Astrocyte of the cerebellum (primary cell): ENCODE measurements at regions not wholly inside any gene's neighbourhood (a gene's known extent, or its start where the extent isn't known, plus 50 kb on each side); places are given as distances from the start of the nearest gene placed in this dataset.
"Not testable (repeated sequence)": the region's sequence is repeated elsewhere in the genome, so short reads cannot be mapped to it uniquely, and the experiment has no call there.

Experiments
- DNase-seq: peaks from one replicate; pipeline ENCODE4 v3.0.0-alpha.2; 2011; ENCODE audit warnings: low read depth
- H3K4me3 ChIP-seq: 2 replicates; pipeline ENCODE4 v1.5.1; 2011; ENCODE audit warnings: mild to moderate bottlenecking, low read depth, low read length, moderate library complexity
- in situ Hi-C: cut with HindIII; loops from 2 replicates; pipeline ENCODE4 v1.10.0; 2017; ENCODE audit warnings: low sequenced_read_pairs
- TF ChIP-seq, protein P1 (sequence below): IDR thresholded peaks from 2 replicates; pipeline ENCODE4 v1.5.1; 2012; ENCODE audit warnings: low read length, low read depth, moderate library complexity, mild to moderate bottlenecking; ENCODE audit errors: missing control alignments

DNA sequence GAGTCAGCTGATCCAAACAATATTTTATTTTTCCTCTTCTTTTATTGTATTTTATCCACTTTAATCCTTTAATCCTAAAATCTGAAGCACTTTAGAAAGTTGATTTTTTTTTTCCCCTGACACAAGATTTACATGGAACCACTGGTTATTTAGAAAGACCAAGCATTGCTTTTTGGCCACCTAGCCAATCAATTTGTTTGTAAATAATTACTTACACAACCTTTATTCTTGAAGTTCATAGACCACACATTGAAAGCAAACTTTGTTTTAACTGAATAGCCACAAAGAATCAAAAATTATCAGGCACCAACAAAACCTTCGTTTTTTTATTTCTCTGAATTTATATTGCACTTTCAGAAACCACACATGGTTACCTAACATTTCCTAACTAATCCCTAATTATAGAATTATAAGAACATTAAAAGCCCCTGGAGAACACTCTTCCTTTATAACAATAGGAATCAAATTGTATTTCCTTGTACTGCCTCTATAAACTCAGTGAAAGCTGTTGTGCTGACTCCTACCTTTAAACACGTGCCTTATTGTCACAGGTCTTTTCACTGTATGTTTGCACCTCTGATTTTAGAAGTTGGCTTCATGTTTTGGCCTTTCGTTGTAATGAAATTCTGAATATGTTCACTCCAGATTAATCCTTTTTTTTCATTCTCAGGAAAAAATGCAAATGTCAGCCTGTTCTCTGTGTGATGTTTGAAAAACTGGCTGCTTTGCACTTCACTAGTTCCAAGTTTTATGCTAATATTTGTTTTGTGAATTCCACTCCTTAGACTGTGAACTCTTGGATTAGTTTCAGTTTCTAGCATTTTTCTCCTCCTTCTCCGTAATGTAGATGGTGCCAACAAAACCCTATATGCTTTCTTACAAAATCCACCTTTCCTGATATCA, 1511.9 kb downstream of the REEP3 start:
- TF ChIP-seq, protein P1, sequence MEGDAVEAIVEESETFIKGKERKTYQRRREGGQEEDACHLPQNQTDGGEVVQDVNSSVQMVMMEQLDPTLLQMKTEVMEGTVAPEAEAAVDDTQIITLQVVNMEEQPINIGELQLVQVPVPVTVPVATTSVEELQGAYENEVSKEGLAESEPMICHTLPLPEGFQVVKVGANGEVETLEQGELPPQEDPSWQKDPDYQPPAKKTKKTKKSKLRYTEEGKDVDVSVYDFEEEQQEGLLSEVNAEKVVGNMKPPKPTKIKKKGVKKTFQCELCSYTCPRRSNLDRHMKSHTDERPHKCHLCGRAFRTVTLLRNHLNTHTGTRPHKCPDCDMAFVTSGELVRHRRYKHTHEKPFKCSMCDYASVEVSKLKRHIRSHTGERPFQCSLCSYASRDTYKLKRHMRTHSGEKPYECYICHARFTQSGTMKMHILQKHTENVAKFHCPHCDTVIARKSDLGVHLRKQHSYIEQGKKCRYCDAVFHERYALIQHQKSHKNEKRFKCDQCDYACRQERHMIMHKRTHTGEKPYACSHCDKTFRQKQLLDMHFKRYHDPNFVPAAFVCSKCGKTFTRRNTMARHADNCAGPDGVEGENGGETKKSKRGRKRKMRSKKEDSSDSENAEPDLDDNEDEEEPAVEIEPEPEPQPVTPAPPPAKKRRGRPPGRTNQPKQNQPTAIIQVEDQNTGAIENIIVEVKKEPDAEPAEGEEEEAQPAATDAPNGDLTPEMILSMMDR, result no peak
- no peak for DNase-seq
- H3K4me3 ChIP-seq, result no peak overlapping the region
- in situ Hi-C loops, result no loop called here

DNA sequence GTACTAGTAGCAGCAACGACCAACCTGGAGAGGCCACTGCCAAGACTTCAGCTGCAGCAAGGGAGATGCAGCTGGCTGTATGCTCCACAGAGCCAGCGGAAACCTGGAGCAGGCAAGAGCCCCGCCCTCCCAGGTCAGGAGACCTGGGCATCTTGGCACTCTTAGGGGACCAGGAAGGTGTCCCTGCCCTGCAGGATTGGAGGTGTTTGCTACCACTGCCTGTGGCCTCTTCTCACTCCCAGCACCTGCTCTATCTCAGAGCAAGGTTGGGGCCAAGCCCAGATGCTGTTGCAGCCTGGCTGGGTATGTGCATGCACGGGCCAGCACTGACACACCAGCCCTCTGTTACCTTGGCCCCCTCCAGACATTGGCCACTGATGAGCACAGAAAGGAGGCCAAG, 1512.8 kb downstream of the REEP3 start:
- no peak for DNase-seq
- TF ChIP-seq, protein P1, result no peak
- in situ Hi-C loops, result no loop called here
- H3K4me3 ChIP-seq, result no peak overlapping the region

DNA sequence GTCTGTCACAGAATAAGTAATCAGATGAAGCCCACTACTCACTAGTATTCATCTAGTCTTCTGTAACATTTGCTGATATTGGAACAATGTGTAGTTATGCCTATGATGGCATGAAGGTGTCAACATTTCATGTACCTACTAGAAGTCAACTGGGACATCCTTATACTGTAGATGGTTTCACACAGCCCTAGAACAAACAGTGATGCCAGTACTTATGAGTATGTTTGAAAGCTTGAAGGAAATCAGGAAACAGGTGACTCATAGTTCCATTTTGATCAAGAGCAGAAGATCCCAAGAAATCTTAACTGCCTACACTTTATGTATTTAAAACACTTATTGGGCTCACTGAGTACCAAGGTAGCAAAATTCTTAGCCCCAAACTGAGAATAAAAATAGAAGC, 1519.6 kb downstream of the REEP3 start:
- TF ChIP-seq, protein P1, result no peak
- DNase-seq, result no peak
- no peak overlapping the region for H3K4me3 ChIP-seq
- in situ Hi-C loops, result no loop called here

DNA sequence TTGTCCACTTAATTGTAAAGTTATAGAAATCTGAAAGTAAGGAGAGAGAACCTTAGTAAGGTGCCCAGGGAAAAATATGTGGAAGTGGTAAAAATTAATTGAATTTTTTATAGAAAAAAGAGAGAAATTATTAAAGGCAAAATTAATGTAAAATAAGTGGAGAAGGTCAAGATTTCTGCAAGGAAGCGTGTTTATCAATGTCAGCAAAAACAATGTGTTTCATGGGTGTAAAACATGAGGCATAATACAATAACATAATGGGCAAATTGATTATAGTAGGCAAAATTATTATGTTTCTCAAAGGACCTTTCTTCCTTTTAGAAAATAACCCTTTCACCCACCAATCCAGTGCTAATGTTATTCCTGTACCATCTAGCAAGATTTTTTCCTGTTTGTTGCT, 1520.1 kb downstream of the REEP3 start:
- TF ChIP-seq, protein P1, result no peak
- no peak for DNase-seq
- no peak overlapping the region for H3K4me3 ChIP-seq
- in situ Hi-C loops, result no loop called here

DNA sequence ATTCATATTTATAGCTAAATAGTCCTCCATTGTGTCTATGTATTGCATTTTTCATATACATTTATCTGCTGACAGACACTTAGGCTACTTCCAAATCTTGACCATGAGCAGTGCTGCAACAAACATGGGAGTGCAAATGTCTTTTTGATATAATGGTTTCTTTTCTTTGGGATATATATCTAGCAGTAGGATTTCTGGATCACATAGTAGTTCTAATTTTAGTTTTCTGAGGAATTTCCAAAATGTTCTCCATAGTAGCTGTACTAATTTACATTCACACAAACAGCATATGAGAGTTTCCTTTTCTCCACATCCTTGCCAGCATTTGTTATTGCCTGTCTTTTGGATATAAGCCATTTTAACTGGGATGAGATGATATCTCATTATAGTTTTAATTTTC, 1521.3 kb downstream of the REEP3 start:
- in situ Hi-C loops, result no loop called here
- no peak for DNase-seq
- no peak overlapping the region for H3K4me3 ChIP-seq
- TF ChIP-seq, protein P1, result no peak

DNA sequence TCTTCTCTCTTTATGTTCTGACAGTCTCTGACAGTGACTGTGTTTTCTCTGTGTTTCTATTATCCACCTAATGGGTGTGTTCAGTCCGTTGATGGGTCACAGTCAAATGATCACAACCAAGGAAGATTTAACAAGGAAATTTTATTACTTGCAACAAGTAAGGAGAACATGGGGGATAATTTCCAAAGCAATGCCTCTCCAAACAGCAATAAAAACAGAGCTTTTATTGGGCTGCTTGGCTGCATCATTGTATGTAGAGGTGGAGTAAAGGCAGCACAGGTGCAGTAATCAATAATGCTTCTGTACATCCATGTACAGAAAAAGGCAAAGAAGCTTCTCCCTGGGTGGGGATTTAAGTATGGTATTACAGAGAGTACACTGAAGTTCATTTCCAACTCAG, 1525.6 kb downstream of the REEP3 start:
- in situ Hi-C loops, result no loop called here
- DNase-seq, result no peak

DNA sequence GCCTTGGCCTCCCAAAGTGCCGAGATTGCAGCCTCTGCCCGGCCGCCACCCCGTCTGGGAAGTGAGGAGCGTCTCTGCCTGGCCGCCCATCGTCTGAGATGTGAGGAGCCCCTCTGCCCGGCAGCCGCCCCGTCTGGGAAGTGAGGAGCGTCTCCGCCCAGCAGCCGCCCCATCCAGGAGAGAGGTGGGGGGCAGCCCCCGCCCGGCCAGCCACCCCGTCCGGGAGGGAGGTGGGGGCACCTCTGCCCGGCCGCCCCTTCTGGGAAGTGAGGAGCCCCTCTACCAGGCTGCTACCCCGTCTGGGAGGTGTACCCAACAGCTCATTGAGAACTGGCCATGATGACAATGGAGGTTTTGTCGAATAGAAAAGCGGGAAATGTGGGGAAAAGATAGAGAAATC, 1530.9 kb downstream of the REEP3 start:
- H3K4me3 ChIP-seq, in situ Hi-C loops, DNase-seq: not testable (repeated sequence)

More for the DNA sequence above, 1525.6 kb downstream of the REEP3 start:
- TF ChIP-seq, protein P1, result no peak
- H3K4me3 ChIP-seq, result no peak overlapping the region

DNA sequence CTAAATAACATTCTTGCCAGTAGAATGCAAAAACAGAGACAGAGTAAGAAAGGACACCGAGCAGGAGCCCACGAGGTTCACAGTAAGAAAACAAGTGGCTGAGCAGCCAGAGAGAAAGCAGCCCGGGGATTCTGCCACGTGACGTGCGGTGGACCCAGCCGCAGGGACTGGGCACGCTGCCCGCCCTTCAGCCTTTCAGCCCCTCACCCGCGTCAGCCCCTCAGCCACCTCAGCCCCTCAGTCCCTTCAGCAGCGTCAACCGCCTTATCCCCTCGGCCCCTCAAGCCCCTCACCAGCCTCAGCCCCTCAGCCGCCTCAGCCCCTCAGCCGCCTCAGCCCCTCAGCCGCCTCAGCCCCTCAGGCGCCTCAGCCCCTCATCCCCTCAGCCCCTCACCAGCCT, 1532.2 kb downstream of the REEP3 start:
- H3K4me3 ChIP-seq, in situ Hi-C loops, DNase-seq: not testable (repeated sequence)

DNA sequence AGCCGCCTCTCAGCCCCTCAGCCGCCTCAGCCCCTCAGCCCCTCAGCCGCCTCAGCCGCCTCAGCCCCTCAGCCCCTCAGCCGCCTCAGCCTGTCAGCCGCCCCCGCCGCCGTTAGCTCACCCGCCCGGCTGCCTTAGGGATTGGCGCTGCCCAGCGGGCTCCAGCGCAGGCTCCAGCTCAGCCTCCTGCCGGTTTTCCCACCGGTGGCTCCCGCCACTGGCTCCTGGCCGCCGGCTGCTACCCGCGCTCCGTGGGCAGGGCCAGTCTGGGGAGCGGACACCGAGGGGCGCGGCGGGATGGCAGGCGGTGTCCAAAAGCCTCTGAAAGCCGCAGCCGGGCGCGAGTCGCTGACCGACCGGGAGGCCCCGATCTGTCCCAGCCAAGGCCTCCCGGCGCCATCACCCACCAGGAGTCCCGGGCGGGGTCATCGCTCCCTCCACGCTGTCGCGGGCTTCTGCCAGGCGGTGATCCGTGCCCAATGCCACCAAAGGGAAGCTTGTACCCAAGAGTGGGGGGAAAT, 1532.7 kb downstream of the REEP3 start:
- H3K4me3 ChIP-seq, DNase-seq, in situ Hi-C loops: not testable (repeated sequence)

DNA sequence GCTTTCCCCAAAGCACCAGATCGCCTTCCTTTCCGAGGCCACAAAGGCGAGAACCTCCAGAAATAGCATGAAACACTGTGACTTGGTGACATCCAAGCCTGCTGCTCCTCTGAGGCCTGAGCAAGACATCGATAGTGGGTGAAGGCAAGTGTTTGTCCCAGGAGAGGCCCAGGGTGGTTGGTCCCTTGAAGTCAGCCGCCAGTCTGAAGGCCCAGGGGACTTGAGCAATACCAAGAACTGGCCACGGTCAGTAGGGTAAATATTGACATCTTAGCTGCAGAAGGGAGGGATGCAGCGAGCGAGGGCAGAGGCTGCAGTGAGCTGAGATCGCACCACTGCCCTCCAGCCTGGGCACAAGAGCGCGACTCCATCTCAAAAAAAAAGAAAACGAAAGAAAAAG, 1533.5 kb downstream of the REEP3 start:
- H3K4me3 ChIP-seq, in situ Hi-C loops, DNase-seq: not testable (repeated sequence)
